Posterior cingulate gyrus (tissue), 11 donors: ENCODE measurements at regions not wholly inside any gene's neighbourhood (a gene's known extent, or its start where the extent isn't known, plus 50 kb on each side); places are given as distances from the start of the nearest gene placed in this dataset.

Source experiments
- DNase-seq, 10 donors: peaks; one replicate each; pipeline versions ENCODE4 v3.0.0 to v3.0.0-alpha.2; 2020 to 2021; ENCODE audit warnings: mixed read lengths in 3 of 10
- intact Hi-C: fragments of 100-400 bp; cut with DNase I; formaldehyde crosslinking; loops from one replicate; pipeline ENCODE4 v1.15.1; 2023

DNA sequence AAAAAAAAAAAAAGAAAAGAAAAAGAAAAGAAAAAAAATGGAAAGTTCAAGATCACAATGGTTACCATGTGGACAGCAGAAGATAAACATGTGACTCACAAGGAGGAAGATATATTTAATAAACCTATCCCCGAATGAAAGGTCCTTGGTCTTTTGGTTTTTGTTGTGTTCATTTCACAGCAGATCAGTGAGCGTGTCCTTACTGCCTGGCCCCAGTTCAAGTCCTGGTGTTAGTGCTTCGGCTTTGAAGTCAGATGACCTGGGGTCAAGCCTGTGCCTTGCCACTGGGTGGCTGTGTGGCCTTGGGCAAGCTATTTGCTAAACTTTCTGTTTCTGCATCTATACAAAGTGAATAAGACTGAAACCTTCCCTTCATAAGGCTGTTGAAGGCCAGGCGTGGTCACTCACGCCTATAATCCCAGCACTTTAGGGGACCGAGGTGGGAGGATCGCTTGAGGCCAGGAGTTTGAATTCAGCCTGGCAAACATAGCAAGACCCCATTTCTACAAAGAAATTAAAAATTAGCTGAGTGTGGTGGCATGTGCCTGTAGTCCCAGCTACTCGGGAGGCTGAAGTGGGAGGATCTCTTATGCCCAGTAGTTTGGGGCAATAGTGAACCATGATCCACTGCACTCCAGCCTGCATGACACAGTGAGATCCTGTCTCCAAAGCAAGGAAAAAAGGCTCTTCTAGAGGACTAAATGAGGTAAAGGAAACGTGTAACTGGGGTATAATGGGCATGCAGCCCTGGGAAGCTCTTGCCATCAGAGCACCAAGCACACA, 94.5 kb upstream of the SPATA31D4 start:
- DNase-seq = no peak
- intact Hi-C loops = no loop called here

DNA sequence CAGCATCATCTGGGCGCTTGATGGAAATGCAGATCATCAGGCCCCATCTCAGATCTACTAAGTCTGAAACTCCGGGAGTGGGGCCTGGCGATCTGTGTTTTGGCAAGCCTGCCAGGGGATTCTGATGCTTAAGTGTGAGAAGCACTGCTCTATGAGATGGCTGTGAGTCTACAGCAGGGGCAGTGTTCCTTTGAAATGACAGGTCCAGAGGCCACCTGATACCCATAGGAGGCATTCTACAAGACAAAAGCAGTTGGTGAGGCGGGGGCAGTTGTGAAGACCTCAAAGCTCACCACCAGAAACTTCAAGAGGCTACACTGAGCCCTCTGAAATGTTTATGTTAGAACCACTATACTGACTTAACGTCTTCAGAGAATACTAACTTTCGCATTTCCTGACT, 86.9 kb upstream of the SPATA31D4 start:
- DNase-seq = no peak
- intact Hi-C loops = loop anchor here (10.0 kb wide), 1 partner anchor 317 kb away; no protein-coding TSS in a partner anchor

DNA sequence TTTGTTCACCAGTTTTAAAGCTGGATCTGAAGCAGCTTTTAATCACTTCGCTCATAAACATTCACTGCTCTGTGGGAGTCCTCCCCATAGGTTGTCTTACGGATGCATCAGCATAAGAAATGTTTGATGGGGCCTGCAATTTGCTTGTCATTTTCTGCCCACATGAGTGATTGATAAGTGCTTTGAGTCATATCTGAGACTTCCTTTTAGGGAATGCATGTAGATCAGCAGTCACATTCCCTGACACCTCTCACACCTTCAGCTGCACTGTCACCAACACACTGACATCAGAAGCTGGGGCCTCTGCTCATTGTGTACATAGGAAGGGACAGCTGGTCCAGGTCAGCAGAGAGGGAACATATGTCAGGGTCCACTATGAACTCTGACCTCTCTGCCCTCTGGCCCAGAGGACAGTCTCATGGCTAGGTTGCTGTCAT, 84.1 kb upstream of the SPATA31D4 start:
- no peak for DNase-seq
- intact Hi-C loops = loop anchor here (10.0 kb wide), 1 partner anchor 319 kb away; no protein-coding TSS in a partner anchor

DNA sequence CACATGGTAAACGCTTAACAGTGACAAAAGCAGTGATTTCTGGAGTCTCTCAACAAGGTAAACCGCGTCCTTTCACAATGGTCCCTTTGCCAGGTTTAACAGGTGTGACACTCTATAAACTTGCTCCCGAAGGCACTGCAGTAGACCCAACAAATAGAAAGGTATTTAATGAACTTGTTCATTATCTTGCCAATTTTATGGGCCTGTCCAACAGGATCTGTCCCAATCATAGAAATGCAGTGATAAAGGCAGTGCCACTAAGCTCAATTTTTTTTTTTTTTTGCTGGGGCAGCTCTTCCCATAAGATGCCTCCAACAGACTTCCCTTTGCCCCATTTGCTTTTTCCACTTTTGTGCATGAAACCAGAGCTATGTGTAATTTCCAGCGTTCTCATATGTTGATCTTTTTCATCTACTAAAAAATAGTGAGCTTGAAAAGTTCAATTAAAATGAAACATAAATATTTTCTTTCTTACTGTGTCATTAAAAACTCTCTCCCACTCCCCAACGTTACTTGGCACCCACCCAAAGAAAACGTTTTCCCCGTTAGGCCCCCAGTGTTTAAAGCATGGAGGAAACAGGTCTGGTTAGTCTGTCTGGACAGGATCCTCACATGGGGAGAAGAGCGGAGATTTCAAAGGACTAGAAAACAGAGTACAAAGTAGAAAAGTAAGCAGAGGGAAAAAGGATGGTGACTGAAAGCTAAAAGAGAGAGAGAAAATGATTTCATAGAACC, 80.9 kb upstream of the SPATA31D4 start:
- intact Hi-C loops = loop anchor here (10.0 kb wide), 1 partner anchor 323 kb away; no protein-coding TSS in a partner anchor
- no peak for DNase-seq

DNA sequence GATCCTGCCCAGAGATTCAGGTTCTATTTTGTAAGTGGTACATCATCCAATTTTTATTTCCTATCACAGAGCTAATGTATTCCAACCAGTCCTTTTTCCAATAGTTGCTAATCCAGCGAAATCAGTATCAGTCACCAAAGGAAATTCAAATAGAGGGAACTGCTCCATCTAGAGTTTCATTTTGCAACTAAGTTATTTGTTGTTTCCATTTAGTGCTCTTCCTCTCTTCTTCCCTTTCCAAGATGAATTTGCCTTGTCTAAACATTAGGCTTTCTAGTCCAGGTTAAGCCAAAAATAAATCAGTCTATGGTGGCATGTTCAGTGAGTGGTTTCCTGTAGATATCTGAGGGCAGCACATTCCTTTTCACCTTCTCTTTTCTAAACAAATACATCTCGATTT, 79.8 kb upstream of the SPATA31D4 start:
- DNase-seq = no peak
- intact Hi-C loops = loop anchor here (10.0 kb wide), 1 partner anchor 324 kb away; no protein-coding TSS in a partner anchor

GRCh38 chr9:81849631-81850259, 78.5 kb upstream of the SPATA31D4 start:
- intact Hi-C loops = loop anchor here (10.0 kb wide), 1 partner anchor 325 kb away; no protein-coding TSS in a partner anchor
- DNase-seq = no peak

DNA sequence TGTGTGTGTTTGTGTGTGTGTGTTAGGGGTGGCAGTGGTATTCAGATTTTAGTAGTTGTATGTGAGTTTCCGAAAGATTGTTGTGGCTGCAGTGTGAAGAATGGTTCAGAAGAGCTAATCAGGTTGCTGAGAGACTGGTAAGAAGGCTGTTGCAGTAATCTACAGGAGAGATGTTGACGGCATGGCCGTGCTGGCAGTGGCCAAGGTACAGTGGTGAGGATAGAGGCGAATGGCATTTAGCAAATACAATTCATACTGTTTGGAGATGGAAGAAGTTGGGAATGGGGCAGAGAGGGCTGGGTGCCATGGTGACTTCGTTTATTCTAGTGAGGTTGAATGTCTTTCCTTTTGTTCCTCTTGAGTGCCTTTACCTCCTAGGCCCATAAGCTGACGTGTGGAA, 77.5 kb upstream of the SPATA31D4 start:
- intact Hi-C loops = no loop called here
- DNase-seq = no peak

DNA sequence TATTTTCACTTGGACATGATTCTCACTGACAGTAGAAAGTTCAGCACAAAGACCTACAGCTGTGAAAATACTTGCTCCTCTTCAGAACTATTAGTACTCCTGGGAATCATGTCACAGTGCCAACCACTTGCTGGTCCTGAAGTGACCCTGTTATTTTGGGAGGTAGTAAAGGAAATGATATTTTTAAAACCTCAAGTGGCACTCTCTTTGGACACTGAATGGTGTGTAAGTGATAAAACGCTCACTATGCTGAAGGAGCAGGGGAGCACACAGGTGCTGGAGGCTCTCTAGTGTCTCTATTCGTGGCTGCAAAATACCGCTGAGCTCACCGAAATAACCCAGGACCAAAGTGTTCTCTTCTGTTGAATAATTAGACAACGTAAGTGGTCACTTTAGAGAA, 76.9 kb upstream of the SPATA31D4 start:
- intact Hi-C loops = no loop called here
- DNase-seq = no peak

DNA sequence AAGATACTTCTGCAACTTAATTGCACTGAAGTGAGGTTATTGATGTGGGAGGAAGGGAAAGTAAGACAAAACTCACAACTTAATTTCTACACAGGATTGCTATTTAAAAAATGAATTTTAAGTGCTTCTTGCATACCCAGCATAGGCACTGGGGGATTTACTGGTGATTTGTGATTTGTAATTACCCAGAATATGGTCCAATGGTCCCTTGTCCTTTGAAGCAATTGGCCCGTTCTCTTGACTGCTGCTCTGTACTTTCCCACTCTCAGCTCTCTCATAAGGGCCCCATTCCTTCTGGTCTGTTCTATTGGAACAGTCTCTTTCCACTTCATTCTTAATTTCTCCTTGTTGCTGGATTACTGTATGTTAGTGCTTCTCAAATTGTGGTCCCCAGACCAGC, 75.4 kb upstream of the SPATA31D4 start:
- intact Hi-C loops = no loop called here
- no peak for DNase-seq

- intact Hi-C loops = no loop called here
- no peak for DNase-seq
These were observed 72.7 kb upstream of the SPATA31D4 start for GRCh38 chr9:81855538-81855937.

GRCh38 chr9:81858657-81859430, 69.4 kb upstream of the SPATA31D4 start:
- intact Hi-C loops = no loop called here

GRCh38 chr9:81860581-81860980, 67.6 kb upstream of the SPATA31D4 start:
- DNase-seq = no peak
- intact Hi-C loops = no loop called here

More at GRCh38 chr9:81858657-81859430, 69.4 kb upstream of the SPATA31D4 start:
- no peak for DNase-seq

- intact Hi-C loops = no loop called here
These were observed 66.6 kb upstream of the SPATA31D4 start for GRCh38 chr9:81861644-81862043.

GRCh38 chr9:81868145-81868544, 60.1 kb upstream of the SPATA31D4 start:
- no peak for DNase-seq
- intact Hi-C loops = no loop called here

More at GRCh38 chr9:81861644-81862043, 66.6 kb upstream of the SPATA31D4 start:
- DNase-seq = no peak

GRCh38 chr9:81871695-81872094, 56.5 kb upstream of the SPATA31D4 start:
- DNase-seq = no peak
- intact Hi-C loops = no loop called here

- intact Hi-C loops = no loop called here
These were observed 54.0 kb upstream of the SPATA31D4 start for GRCh38 chr9:81874250-81874649.

DNA sequence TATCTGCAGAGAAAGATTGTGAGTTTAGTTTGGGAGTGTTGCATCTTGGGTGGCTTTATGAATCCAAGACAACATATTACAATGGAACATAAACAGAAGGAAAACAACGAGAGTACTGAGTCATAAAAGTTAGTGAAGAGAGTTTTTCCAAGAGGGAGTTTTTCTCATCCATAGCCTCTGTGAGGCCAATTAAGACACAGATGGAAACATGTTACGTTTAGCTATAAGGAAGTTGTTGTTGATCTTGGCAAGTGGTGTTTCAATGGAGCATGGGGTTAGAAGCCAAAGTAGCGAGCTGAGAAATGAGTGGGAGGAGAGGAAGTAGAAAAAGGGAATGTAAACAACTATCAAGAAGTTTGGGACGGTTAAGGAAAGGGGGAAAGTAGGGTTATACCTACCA, 53.3 kb upstream of the SPATA31D4 start:
- no peak for DNase-seq
- intact Hi-C loops = no loop called here

More at GRCh38 chr9:81874250-81874649, 54.0 kb upstream of the SPATA31D4 start:
- DNase-seq = no peak

DNA sequence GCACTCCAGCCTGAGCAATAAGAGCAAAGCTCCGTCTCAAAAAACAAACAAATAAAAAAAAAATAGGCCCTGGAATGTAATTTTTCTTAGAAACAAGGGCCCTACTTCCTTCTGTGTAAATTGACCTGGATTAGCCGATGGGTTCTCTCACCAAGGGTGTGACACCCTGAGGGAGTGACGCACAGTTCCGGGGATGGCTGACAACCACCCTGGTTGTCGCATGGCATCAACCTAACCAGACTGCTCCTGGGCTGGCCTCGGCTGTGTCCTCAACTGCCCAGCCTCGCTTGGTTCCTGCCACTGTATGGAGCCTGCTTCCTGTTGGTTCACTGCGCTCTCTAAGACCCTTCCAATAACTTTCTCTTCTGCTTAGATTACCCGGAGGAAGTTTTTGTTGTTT, 51.2 kb upstream of the SPATA31D4 start:
- intact Hi-C loops = no loop called here
- no peak for DNase-seq
